Uterus (tissue), 2 donors: ENCODE measurements at regions not wholly inside any gene's neighbourhood (a gene's known extent, or its start where the extent isn't known, plus 50 kb on each side); places are given as distances from the start of the nearest gene placed in this dataset.

Experiments used
- POLR2A ChIP-seq, 2 donors: fragments of 450-650 bp; IDR thresholded peaks; one replicate each; pipeline ENCODE4 v1.6.1; 2016; ENCODE audit warnings: antibody characterized with exemption in 2 of 2, mild to moderate bottlenecking in 1 of 2, moderate library complexity in 1 of 2
- TF ChIP-seq, protein P1 (sequence below), 4 experiments: fragments of 200-600 bp in 2 of 4; fragments of 450-650 bp in 2 of 4; sonication (generic) in 2 of 4; IDR thresholded peaks; one replicate each; pipeline ENCODE4 v1.5.1; 2016 to 2019; ENCODE audit warnings: antibody characterized with exemption in 4 of 4, mild to moderate bottlenecking in 2 of 4, moderate library complexity in 1 of 4

DNA sequence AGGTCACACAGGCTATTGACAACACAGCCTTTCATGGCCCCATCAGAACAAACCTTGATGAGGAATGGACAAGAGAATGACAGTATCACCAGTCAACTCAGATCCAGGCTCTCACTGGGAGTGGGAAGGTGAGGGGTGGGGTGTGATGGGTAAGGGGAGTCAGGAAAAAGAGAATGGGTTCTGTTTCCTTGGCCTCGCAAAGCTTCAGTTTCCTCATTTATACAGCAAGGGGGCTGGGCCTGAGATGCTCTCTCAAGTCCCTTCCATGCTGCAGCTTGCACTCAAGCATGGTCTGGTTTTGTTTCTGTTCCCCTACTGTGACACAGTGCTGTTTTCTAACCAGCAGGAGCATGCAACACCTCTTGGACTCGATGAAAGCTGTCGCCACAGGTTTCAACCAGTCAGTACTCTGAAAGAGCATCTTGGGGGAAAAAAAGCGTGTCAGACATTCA, 65.7 kb upstream of the IL12A start:
- TF ChIP-seq, protein P1, sequence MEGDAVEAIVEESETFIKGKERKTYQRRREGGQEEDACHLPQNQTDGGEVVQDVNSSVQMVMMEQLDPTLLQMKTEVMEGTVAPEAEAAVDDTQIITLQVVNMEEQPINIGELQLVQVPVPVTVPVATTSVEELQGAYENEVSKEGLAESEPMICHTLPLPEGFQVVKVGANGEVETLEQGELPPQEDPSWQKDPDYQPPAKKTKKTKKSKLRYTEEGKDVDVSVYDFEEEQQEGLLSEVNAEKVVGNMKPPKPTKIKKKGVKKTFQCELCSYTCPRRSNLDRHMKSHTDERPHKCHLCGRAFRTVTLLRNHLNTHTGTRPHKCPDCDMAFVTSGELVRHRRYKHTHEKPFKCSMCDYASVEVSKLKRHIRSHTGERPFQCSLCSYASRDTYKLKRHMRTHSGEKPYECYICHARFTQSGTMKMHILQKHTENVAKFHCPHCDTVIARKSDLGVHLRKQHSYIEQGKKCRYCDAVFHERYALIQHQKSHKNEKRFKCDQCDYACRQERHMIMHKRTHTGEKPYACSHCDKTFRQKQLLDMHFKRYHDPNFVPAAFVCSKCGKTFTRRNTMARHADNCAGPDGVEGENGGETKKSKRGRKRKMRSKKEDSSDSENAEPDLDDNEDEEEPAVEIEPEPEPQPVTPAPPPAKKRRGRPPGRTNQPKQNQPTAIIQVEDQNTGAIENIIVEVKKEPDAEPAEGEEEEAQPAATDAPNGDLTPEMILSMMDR (IDR thresholded peaks at IDR 0.05): no peak
- TF ChIP-seq POLR2A (IDR thresholded peaks at IDR 0.05): no peak
